Astrocyte (in vitro differentiated cells and primary cell): ENCODE measurements at regions not wholly inside any gene's neighbourhood (a gene's known extent, or its start where the extent isn't known, plus 50 kb on each side); places are given as distances from the start of the nearest gene placed in this dataset.

Experiments
- DNase-seq: peaks from one replicate; pipeline ENCODE4 v3.0.0-alpha.2; 2010; ENCODE audit warnings: low read depth
- FAIRE-seq: peaks from 2 replicates; lab custom pipeline; 2011; peaks lifted over from hg19 to GRCh38; lab: Jason Lieb, UNC
- H2AFZ ChIP-seq: 2 replicates; pipeline ENCODE4 v1.6.0; 2012; ENCODE audit warnings: low read depth, low read length, inconsistent platforms
- H3K27ac ChIP-seq: 2 replicates; pipeline ENCODE4 v1.5.1; 2011; ENCODE audit warnings: low read depth, low read length, inconsistent platforms
- H3K27me3 ChIP-seq: 2 replicates; pipeline ENCODE4 v1.6.0; 2011; ENCODE audit warnings: low read length, inconsistent platforms; ENCODE audit not compliant: insufficient read depth
- H3K36me3 ChIP-seq: 2 replicates; pipeline ENCODE4 v1.5.1; 2011; ENCODE audit warnings: low read length, inconsistent platforms; ENCODE audit not compliant: insufficient read depth
- H3K4me1 ChIP-seq: 2 replicates; pipeline ENCODE4 v1.5.1; 2011; ENCODE audit warnings: low read length, inconsistent platforms; ENCODE audit not compliant: insufficient read depth
- H3K4me2 ChIP-seq: 2 replicates; pipeline ENCODE4 v1.6.0; 2012; ENCODE audit warnings: low read length, inconsistent platforms
- H3K4me3 ChIP-seq: 2 replicates; pipeline ENCODE4 v1.5.1; 2011; ENCODE audit warnings: low read depth, mild to moderate bottlenecking, low read length, inconsistent platforms; ENCODE audit not compliant: insufficient read depth
- H3K79me2 ChIP-seq: 2 replicates; pipeline ENCODE4 v1.6.0; 2012; ENCODE audit warnings: mild to moderate bottlenecking, low read length, inconsistent platforms; ENCODE audit not compliant: insufficient read depth
- H3K9ac ChIP-seq: 2 replicates; pipeline ENCODE4 v1.6.0; 2012; ENCODE audit warnings: mild to moderate bottlenecking, low read length, inconsistent platforms
- H3K9me3 ChIP-seq: 2 replicates; pipeline ENCODE4 v1.5.1; 2012; ENCODE audit warnings: low read depth, mild to moderate bottlenecking, low read length, inconsistent platforms; ENCODE audit not compliant: insufficient read depth
- H4K20me1 ChIP-seq: 2 replicates; pipeline ENCODE4 v1.6.0; 2012; ENCODE audit warnings: low read length, inconsistent platforms; ENCODE audit not compliant: insufficient read depth
- H3K27ac Mint-ChIP-seq: one replicate; pipeline ENCODE4 v1.8.0; 2021; ENCODE audit warnings: mild to moderate bottlenecking, mixed read lengths; ENCODE audit not compliant: unreplicated experiment
- H3K27me3 Mint-ChIP-seq: one replicate; pipeline ENCODE4 v1.8.0; 2021; ENCODE audit warnings: low read depth, mixed read lengths; ENCODE audit not compliant: unreplicated experiment
- H3K36me3 Mint-ChIP-seq: one replicate; pipeline ENCODE4 v1.8.0; 2021; ENCODE audit warnings: low read depth, mixed read lengths; ENCODE audit not compliant: unreplicated experiment
- H3K4me1 Mint-ChIP-seq: one replicate; pipeline ENCODE4 v1.8.0; 2021; ENCODE audit warnings: low read depth, mixed read lengths; ENCODE audit not compliant: unreplicated experiment
- H3K4me3 Mint-ChIP-seq: one replicate; pipeline ENCODE4 v1.8.0; 2021; ENCODE audit warnings: mild to moderate bottlenecking, moderate library complexity, mixed read lengths; ENCODE audit not compliant: unreplicated experiment
- H3K9me3 Mint-ChIP-seq: one replicate; pipeline ENCODE4 v1.8.0; 2021; ENCODE audit warnings: mild to moderate bottlenecking, mixed read lengths; ENCODE audit not compliant: unreplicated experiment
- EZH2 ChIP-seq: IDR thresholded peaks from 2 replicates; pipeline ENCODE4 v1.6.1; 2012; ENCODE audit warnings: mild to moderate bottlenecking, low read length, inconsistent platforms; ENCODE audit not compliant: insufficient read depth
- TF ChIP-seq, protein P1 (sequence below): IDR thresholded peaks from 2 replicates; pipeline ENCODE4 v1.5.1; 2011; ENCODE audit warnings: low read depth, mild to moderate bottlenecking, inconsistent platforms, low read length, moderate library complexity; ENCODE audit not compliant: insufficient read depth

DNA sequence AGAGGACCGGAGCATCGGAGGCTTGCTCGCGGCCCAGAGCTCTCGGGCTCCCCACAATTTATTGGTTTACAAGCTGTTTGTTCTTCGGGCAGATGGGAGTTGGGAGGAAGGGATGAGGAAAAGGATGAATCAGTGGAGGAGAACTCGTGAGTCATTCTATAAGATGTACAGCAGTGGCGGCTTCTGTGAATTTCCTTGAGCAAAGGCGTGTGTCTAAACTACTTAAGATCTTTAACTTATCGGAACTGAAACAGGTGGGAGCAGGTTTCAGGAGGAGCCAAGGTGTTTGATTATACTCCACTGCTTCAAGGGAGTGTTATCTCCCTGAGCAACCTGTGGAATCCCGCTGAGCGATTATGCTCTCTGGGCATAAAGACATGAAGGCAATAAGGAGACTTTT, 50.5 kb upstream of the IBTK start:
- no peak overlapping the region for H3K27ac Mint-ChIP-seq
- H3K27ac ChIP-seq = no peak overlapping the region
- H3K27me3 ChIP-seq = no peaks in the 10 kb centered on the region
- H3K4me1 Mint-ChIP-seq = no peaks in the 10 kb centered on the region
- peak overlapping the region; percentile 42 for H3K4me3 Mint-ChIP-seq
- no peaks in the 10 kb centered on the region for H3K27me3 Mint-ChIP-seq
- FAIRE-seq (no peak), DNase-seq (peak; percentile 47)
- H3K9ac ChIP-seq = no peak overlapping the region
- no peaks in the 10 kb centered on the region for H4K20me1 ChIP-seq
- H3K36me3 Mint-ChIP-seq = no peaks in the 10 kb centered on the region
- H3K4me2 ChIP-seq = peak overlapping the region; percentile 58
- no peaks in the 10 kb centered on the region for H3K9me3 ChIP-seq
- H3K9me3 Mint-ChIP-seq = peaks cover 9% of the 10 kb centered on the region
- H3K4me1 ChIP-seq = no peaks in the 10 kb centered on the region
- TF ChIP-seq, protein P1, sequence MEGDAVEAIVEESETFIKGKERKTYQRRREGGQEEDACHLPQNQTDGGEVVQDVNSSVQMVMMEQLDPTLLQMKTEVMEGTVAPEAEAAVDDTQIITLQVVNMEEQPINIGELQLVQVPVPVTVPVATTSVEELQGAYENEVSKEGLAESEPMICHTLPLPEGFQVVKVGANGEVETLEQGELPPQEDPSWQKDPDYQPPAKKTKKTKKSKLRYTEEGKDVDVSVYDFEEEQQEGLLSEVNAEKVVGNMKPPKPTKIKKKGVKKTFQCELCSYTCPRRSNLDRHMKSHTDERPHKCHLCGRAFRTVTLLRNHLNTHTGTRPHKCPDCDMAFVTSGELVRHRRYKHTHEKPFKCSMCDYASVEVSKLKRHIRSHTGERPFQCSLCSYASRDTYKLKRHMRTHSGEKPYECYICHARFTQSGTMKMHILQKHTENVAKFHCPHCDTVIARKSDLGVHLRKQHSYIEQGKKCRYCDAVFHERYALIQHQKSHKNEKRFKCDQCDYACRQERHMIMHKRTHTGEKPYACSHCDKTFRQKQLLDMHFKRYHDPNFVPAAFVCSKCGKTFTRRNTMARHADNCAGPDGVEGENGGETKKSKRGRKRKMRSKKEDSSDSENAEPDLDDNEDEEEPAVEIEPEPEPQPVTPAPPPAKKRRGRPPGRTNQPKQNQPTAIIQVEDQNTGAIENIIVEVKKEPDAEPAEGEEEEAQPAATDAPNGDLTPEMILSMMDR = no peak
- TF ChIP-seq EZH2 = no peak
- no peaks in the 10 kb centered on the region for H3K36me3 ChIP-seq
- H2AFZ ChIP-seq = no peak overlapping the region
- H3K79me2 ChIP-seq = no peaks in the 10 kb centered on the region
- no peak overlapping the region for H3K4me3 ChIP-seq
